Chondrocyte (in vitro differentiated cells): ENCODE measurements at regions not wholly inside any gene's neighbourhood (a gene's known extent, or its start where the extent isn't known, plus 50 kb on each side); places are given as distances from the start of the nearest gene placed in this dataset.

Source experiments
- DNase-seq: peaks from one replicate; pipeline ENCODE4 v3.0.0; 2021; ENCODE audit warnings: mixed read lengths, low spot score
- H3K27ac Mint-ChIP-seq: one replicate; pipeline ENCODE4 v1.8.0; 2021; ENCODE audit warnings: mild to moderate bottlenecking, moderate library complexity, mixed read lengths; ENCODE audit not compliant: unreplicated experiment
- H3K27me3 Mint-ChIP-seq: 2 replicates; pipeline ENCODE4 v1.8.0; 2021; ENCODE audit warnings: low read depth, mixed read lengths
- H3K36me3 Mint-ChIP-seq: 2 replicates; pipeline ENCODE4 v1.8.0; 2021; ENCODE audit warnings: low read depth, mixed read lengths
- H3K4me1 Mint-ChIP-seq: 2 replicates; pipeline ENCODE4 v1.8.0; 2021; ENCODE audit warnings: low read depth, mild to moderate bottlenecking, mixed read lengths
- H3K4me3 Mint-ChIP-seq: one replicate; pipeline ENCODE4 v1.8.0; 2021; ENCODE audit warnings: mild to moderate bottlenecking, moderate library complexity, mixed read lengths; ENCODE audit not compliant: unreplicated experiment
- H3K9me3 Mint-ChIP-seq: 2 replicates; pipeline ENCODE4 v1.8.0; 2021; ENCODE audit warnings: low read depth, mixed read lengths
- CTCF ChIP-seq: fragments of 200-600 bp; sonication (generic); IDR thresholded peaks from 2 replicates; pipeline ENCODE4 v1.5.0; 2021; ENCODE audit warnings: antibody characterized with exemption, mild to moderate bottlenecking, moderate library complexity

- H3K27ac Mint-ChIP-seq: no peak overlapping the region
- H3K4me3 Mint-ChIP-seq: no peak overlapping the region
- H3K27me3 Mint-ChIP-seq: no peaks in the 10 kb centered on the region
- no peaks in the 10 kb centered on the region for H3K4me1 Mint-ChIP-seq
- H3K36me3 Mint-ChIP-seq: no peaks in the 10 kb centered on the region
- no peak for TF ChIP-seq CTCF
- no peaks in the 10 kb centered on the region for H3K9me3 Mint-ChIP-seq
- DNase-seq: no peak
These were observed 672.3 kb downstream of the LRRC70 start for GRCh38 chr5:63250939-63251338.

DNA sequence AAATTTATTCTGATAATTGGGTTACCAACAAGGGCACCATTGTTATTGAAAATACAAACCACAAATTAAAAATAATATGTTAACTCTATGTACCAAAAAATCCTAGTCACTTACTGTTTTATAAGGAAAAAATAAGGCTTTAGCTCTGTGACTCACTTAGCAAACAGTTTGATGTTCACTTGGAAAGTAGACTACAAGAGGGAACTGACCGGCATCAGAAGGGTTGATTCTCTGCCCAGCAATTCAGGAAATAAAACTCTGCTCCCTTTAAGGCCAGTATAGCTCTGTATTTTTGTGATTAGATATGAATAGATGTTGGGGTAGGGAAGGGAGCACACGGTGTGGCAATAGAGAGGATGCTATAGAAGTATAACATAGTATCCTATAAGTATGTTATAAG is 671.3 kb downstream of the LRRC70 start:
- Mint-ChIP-seq H3K4me1 (no peaks in the 10 kb centered on the region), H3K4me3 (no peak overlapping the region), H3K9me3 (no peaks in the 10 kb centered on the region), H3K27ac (no peak overlapping the region), H3K36me3 (no peaks in the 10 kb centered on the region), H3K27me3 (peaks cover 3% of the 10 kb centered on the region)
- TF ChIP-seq CTCF: no peak
- DNase-seq: no peak

DNA sequence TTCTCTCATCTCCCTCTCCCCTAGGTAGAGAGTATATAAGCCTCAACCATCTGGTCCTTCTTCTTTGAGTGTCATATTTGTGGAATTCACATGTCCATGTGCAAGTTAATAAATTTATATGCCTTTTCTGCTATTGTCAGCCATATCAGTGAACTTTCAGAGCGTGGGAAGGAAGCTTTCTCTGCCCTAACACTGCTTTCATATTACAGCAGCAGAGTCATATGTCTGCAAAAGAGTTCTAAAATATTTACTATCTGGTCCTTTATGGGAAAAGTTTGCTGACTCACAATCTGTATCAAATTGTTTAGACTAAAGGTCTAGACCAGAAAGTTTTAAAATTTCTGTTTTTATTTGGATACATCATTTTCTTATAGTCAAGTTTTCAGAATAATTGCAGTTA is 669.0 kb downstream of the LRRC70 start:
- Mint-ChIP-seq H3K27me3 (peaks cover 7% of the 10 kb centered on the region), H3K27ac (no peak overlapping the region), H3K4me1 (no peaks in the 10 kb centered on the region), H3K9me3 (no peaks in the 10 kb centered on the region), H3K36me3 (no peaks in the 10 kb centered on the region), H3K4me3 (no peak overlapping the region)
- no peak for TF ChIP-seq CTCF
- DNase-seq: no peak

DNA sequence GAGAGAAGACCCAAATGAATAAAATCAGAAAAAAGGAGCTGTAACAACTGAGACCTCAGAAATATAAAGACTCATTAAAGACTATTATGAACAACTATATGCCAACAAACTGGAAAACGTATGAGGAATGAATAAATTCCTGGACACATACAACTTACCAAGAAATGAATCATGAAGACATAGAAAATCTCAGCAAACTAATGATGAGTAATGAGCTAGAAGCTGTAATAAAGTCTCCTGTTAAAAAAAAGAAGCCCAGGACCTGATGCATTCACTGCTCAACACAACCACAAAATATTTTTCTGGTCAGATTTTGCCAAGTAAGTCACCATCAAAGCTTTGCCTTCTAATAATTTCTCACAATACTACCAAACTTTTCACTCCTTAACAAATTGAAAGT is 666.7 kb downstream of the LRRC70 start:
- H3K27me3 Mint-ChIP-seq: peaks cover 7% of the 10 kb centered on the region
- H3K4me3 Mint-ChIP-seq: no peak overlapping the region
- H3K36me3 Mint-ChIP-seq: no peaks in the 10 kb centered on the region
- no peak overlapping the region for H3K27ac Mint-ChIP-seq
- no peak for TF ChIP-seq CTCF
- no peak for DNase-seq
- H3K4me1 Mint-ChIP-seq: no peaks in the 10 kb centered on the region
- no peaks in the 10 kb centered on the region for H3K9me3 Mint-ChIP-seq

- Mint-ChIP-seq H3K4me3 (no peak overlapping the region), H3K27ac (no peak overlapping the region), H3K27me3 (peaks cover 9% of the 10 kb centered on the region), H3K9me3 (peaks cover 5% of the 10 kb centered on the region), H3K4me1 (no peaks in the 10 kb centered on the region), H3K36me3 (no peaks in the 10 kb centered on the region)
- no peak for TF ChIP-seq CTCF
- DNase-seq: no peak
These were observed 661.6 kb downstream of the LRRC70 start for GRCh38 chr5:63240063-63240755.
